WERI-Rb-1 (cell line): ENCODE measurements at regions not wholly inside any gene's neighbourhood (a gene's known extent, or its start where the extent isn't known, plus 50 kb on each side); places are given as distances from the start of the nearest gene placed in this dataset.

Experiments used
- DNase-seq: peaks from one replicate; pipeline ENCODE4 v3.0.0-alpha.2; 2020
- H3K27ac ChIP-seq: fragments of 250-450 bp; sonication (Bioruptor Pico); 2 replicates; pipeline ENCODE4 v1.5.1; 2020; ENCODE audit warnings: mild to moderate bottlenecking, moderate library complexity
- H3K27me3 ChIP-seq: fragments of 250-450 bp; sonication (Bioruptor Pico); 2 replicates; pipeline ENCODE4 v1.5.1; 2021; ENCODE audit warnings: mild to moderate bottlenecking, low read depth, moderate library complexity; ENCODE audit not compliant: insufficient read depth, severe bottlenecking
- H3K36me3 ChIP-seq: fragments of 250-450 bp; sonication (Bioruptor Pico); 2 replicates; pipeline ENCODE4 v1.5.1; 2020; ENCODE audit warnings: mild to moderate bottlenecking, moderate library complexity
- H3K4me3 ChIP-seq: 2 replicates; pipeline ENCODE4 v1.5.1; 2011; ENCODE audit warnings: low read depth, mild to moderate bottlenecking, control low read depth, low read length
- H3K9me3 ChIP-seq: fragments of 250-450 bp; sonication (Bioruptor Pico); 2 replicates; pipeline ENCODE4 v1.5.1; 2021; ENCODE audit warnings: mild to moderate bottlenecking, moderate library complexity; ENCODE audit not compliant: severe bottlenecking
- CTCF ChIP-seq: IDR thresholded peaks from 2 replicates; pipeline ENCODE4 v1.5.1; 2011; ENCODE audit warnings: low read depth, mild to moderate bottlenecking, control low read depth, inconsistent platforms, low read length

- H3K4me3 ChIP-seq = no peak overlapping the region
Measured at GRCh38 chr7:12107381-12107780, 103.7 kb upstream of the TMEM106B start.

GRCh38 chr7:12107841-12108254 is 103.2 kb upstream of the TMEM106B start:
- H3K27me3 ChIP-seq = no peaks in the 10 kb centered on the region
- no peaks in the 10 kb centered on the region for H3K36me3 ChIP-seq
- no peak for TF ChIP-seq CTCF
- no peak for DNase-seq
- H3K9me3 ChIP-seq = no peaks in the 10 kb centered on the region
- H3K27ac ChIP-seq = no peak overlapping the region
- H3K4me3 ChIP-seq = no peak overlapping the region

More at GRCh38 chr7:12107381-12107780, 103.7 kb upstream of the TMEM106B start:
- Histone ChIP-seq H3K9me3 (no peaks in the 10 kb centered on the region), H3K27me3 (no peaks in the 10 kb centered on the region), H3K36me3 (no peaks in the 10 kb centered on the region), H3K27ac (no peak overlapping the region)
- no peak for DNase-seq
- no peak for TF ChIP-seq CTCF

- Histone ChIP-seq H3K36me3 (no peaks in the 10 kb centered on the region), H3K27ac (no peak overlapping the region), H3K27me3 (no peaks in the 10 kb centered on the region), H3K4me3 (no peak overlapping the region), H3K9me3 (no peaks in the 10 kb centered on the region)
- DNase-seq = no peak
- no peak for TF ChIP-seq CTCF
Measured at GRCh38 chr7:12110425-12110824, 100.7 kb upstream of the TMEM106B start.

GRCh38 chr7:12111422-12112405 is 99.4 kb upstream of the TMEM106B start:
- H3K9me3 ChIP-seq = no peaks in the 10 kb centered on the region
- no peaks in the 10 kb centered on the region for H3K36me3 ChIP-seq
- TF ChIP-seq CTCF = 0 out of 2 replicates have a peak, but pooled peaks have one; percentile 26
- peak; percentile 45 for DNase-seq
- no peak overlapping the region for H3K27ac ChIP-seq
- no peaks in the 10 kb centered on the region for H3K27me3 ChIP-seq
- H3K4me3 ChIP-seq = peak overlapping the region; percentile 29

GRCh38 chr7:12117170-12117569 is 93.9 kb upstream of the TMEM106B start:
- Histone ChIP-seq H3K27ac (no peak overlapping the region), H3K36me3 (no peaks in the 10 kb centered on the region), H3K27me3 (no peaks in the 10 kb centered on the region), H3K4me3 (no peak overlapping the region), H3K9me3 (no peaks in the 10 kb centered on the region)
- no peak for DNase-seq
- TF ChIP-seq CTCF = no peak
